OCI-LY1 (cell line): ENCODE measurements at regions not wholly inside any gene's neighbourhood (a gene's known extent, or its start where the extent isn't known, plus 50 kb on each side); places are given as distances from the start of the nearest gene placed in this dataset.

Experiments used
- EZH2 ChIP-seq: fragments of 200-600 bp; sonication (generic), shearing (Covaris generic); IDR thresholded peaks from 2 replicates; pipeline ENCODE4 v1.8.0; 2017; ENCODE audit warnings: borderline replicate concordance, mixed run types, mild to moderate bottlenecking, antibody characterized with exemption, low read length, moderate library complexity, mixed read lengths
- TF ChIP-seq, protein P1 (sequence below): fragments of 200-600 bp; sonication (generic), shearing (Covaris generic); IDR thresholded peaks from 2 replicates; pipeline ENCODE4 v1.5.1; 2017; ENCODE audit warnings: mild to moderate bottlenecking, antibody characterized with exemption, low read length, moderate library complexity, mixed read lengths

DNA sequence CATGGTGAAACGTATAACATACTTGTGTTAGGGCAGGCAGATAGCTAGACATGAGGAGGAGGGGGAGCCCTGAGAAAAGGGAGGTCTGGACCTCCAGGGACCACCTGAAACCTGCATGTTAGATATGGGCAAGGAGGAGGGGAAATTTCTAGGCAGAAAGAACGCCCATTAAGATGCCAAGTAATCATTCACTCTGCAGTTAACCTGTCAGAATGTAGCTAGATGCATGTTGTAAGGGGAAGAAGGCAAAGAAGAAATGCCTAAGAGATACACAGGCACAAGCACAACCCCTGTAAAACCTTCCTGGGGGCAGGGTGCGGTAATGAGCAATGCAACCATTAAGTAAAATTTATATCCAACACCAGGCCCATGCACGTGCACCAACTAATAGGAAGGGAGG is 1055.3 kb upstream of the SPRY2 start:
- TF ChIP-seq EZH2: no peak
- TF ChIP-seq, protein P1, sequence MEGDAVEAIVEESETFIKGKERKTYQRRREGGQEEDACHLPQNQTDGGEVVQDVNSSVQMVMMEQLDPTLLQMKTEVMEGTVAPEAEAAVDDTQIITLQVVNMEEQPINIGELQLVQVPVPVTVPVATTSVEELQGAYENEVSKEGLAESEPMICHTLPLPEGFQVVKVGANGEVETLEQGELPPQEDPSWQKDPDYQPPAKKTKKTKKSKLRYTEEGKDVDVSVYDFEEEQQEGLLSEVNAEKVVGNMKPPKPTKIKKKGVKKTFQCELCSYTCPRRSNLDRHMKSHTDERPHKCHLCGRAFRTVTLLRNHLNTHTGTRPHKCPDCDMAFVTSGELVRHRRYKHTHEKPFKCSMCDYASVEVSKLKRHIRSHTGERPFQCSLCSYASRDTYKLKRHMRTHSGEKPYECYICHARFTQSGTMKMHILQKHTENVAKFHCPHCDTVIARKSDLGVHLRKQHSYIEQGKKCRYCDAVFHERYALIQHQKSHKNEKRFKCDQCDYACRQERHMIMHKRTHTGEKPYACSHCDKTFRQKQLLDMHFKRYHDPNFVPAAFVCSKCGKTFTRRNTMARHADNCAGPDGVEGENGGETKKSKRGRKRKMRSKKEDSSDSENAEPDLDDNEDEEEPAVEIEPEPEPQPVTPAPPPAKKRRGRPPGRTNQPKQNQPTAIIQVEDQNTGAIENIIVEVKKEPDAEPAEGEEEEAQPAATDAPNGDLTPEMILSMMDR: no peak
